Neural progenitor cell (in vitro differentiated cells): ENCODE measurements at regions not wholly inside any gene's neighbourhood (a gene's known extent, or its start where the extent isn't known, plus 50 kb on each side); places are given as distances from the start of the nearest gene placed in this dataset.

Experiments
- DNase-seq: peaks from one replicate; pipeline ENCODE4 v3.0.0-alpha.2; 2016; ENCODE audit warnings: low spot score
- H2AFZ ChIP-seq: fragments of 200-600 bp; sonication (generic); replicated peaks from 2 replicates; pipeline ENCODE4 v1.6.1; 2016; ENCODE audit warnings: antibody characterized with exemption
- H3F3A ChIP-seq: fragments of 200-600 bp; sonication (generic); 2 replicates; pipeline ENCODE4 v1.6.1; 2016; ENCODE audit warnings: antibody characterized with exemption, low read depth
- H3K27ac ChIP-seq: fragments of 200-600 bp; sonication (generic); 2 replicates; pipeline ENCODE4 v1.5.1; 2016; ENCODE audit warnings: mild to moderate bottlenecking
- H3K27me3 ChIP-seq: fragments of 200-600 bp; sonication (generic); 2 replicates; pipeline ENCODE4 v1.6.1; 2016; ENCODE audit warnings: mild to moderate bottlenecking, moderate library complexity
- H3K36me3 ChIP-seq: fragments of 200-600 bp; sonication (generic); 2 replicates; pipeline ENCODE4 v1.5.1; 2016
- H3K4me1 ChIP-seq: fragments of 200-600 bp; sonication (generic); 2 replicates; pipeline ENCODE4 v1.6.1; 2016; ENCODE audit warnings: mixed run types
- H3K4me2 ChIP-seq: fragments of 200-600 bp; sonication (generic); 2 replicates; pipeline ENCODE4 v1.6.1; 2016
- H3K4me3 ChIP-seq: fragments of 200-600 bp; sonication (generic); 2 replicates; pipeline ENCODE4 v1.5.1; 2016
- H3K79me2 ChIP-seq: fragments of 200-600 bp; sonication (generic); 2 replicates; pipeline ENCODE4 v1.6.1; 2016; ENCODE audit warnings: low read depth
- H3K9ac ChIP-seq: fragments of 200-600 bp; sonication (generic); 2 replicates; pipeline ENCODE4 v1.6.1; 2016
- H3K9me3 ChIP-seq: fragments of 200-600 bp; sonication (generic); 2 replicates; pipeline ENCODE4 v1.5.1; 2016; ENCODE audit warnings: low read depth
- H4K20me1 ChIP-seq: fragments of 200-600 bp; sonication (generic); 2 replicates; pipeline ENCODE4 v1.6.1; 2016; ENCODE audit warnings: low read depth
- H3K27ac Mint-ChIP-seq: 3 replicates; pipeline ENCODE4 v1.8.0; 2021; ENCODE audit warnings: mixed read lengths
- H3K27me3 Mint-ChIP-seq: 2 replicates; pipeline ENCODE4 v1.8.0; 2022; ENCODE audit warnings: low read depth, mild to moderate bottlenecking, inconsistent platforms, moderate library complexity, mixed read lengths; ENCODE audit not compliant: insufficient read depth
- H3K36me3 Mint-ChIP-seq: 3 replicates; pipeline ENCODE4 v1.8.0; 2021; ENCODE audit warnings: mixed read lengths
- H3K4me1 Mint-ChIP-seq: 3 replicates; pipeline ENCODE4 v1.8.0; 2021; ENCODE audit warnings: mixed read lengths
- H3K4me3 Mint-ChIP-seq: 3 replicates; pipeline ENCODE4 v1.8.0; 2021; ENCODE audit warnings: mild to moderate bottlenecking, moderate library complexity, mixed read lengths
- H3K9me3 Mint-ChIP-seq: 3 replicates; pipeline ENCODE4 v1.8.0; 2020; ENCODE audit warnings: mixed read lengths
- EZH2 ChIP-seq: fragments of 200-600 bp; sonication (generic); IDR thresholded peaks from 2 replicates; pipeline ENCODE4 v1.6.1; 2017; ENCODE audit warnings: antibody characterized with exemption, mild to moderate bottlenecking, moderate library complexity
- EZH2phosphoT487 ChIP-seq: fragments of 200-600 bp; sonication (generic); IDR thresholded peaks from 2 replicates; pipeline ENCODE4 v1.6.1; 2017; ENCODE audit warnings: antibody characterized with exemption
- TF ChIP-seq, protein P1 (sequence below): fragments of 200-600 bp; sonication (generic); IDR thresholded peaks from 2 replicates; pipeline ENCODE4 v1.5.1; 2017; ENCODE audit warnings: antibody characterized with exemption, mild to moderate bottlenecking

DNA sequence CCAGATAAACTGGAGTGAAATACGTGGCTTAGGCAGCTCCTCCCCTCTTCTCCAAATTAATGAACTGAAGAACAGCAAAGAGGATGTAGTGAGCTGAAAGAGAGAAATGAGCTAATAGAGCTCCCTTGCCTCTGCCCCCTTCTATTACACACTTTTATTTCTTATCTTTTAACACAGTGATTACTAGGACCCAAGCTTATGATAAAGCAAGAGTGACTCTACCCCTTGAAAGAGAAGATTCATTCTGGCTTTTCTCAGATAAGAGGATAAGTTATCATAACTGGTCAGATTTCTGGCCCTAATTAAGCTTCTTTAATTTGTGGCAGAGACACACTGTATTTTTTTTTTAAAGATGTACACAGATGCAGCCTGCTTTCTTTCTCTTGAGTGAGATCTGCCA, 102.2 kb downstream of the MSTN start:
- peak overlapping the region; percentile 24 for H2AFZ ChIP-seq

DNA sequence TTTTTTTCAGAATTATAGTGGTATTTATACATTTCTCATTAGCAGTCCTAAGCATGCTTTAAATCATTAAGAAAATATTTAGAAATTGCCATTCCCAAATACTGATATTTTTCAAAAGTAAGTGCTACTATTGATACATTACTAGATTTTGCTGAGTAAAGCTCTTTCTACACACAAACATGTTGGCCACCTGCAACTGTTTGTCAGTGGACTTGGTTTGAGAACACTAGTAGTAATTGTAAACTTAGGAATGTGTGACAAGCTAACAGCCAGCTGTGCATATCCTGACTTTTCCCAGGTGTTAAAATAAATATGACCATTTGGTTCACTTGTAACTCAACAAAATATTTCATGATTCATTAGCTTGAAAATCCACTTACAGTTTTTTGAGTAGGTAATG, 103.1 kb downstream of the MSTN start:
- no peak overlapping the region for H3K4me3 ChIP-seq
- H3K79me2 ChIP-seq: no peaks in the 10 kb centered on the region
- H3K36me3 Mint-ChIP-seq: no peaks in the 10 kb centered on the region

More for the DNA sequence above, 102.2 kb downstream of the MSTN start:
- no peak for DNase-seq
- Histone ChIP-seq H3K4me2 (no peak overlapping the region), H3K4me1 (peaks cover 4% of the 10 kb centered on the region), H3K4me3 (no peak overlapping the region), H3K36me3 (no peaks in the 10 kb centered on the region), H3F3A (no peaks in the 10 kb centered on the region), H3K27me3 (no peaks in the 10 kb centered on the region), H3K79me2 (no peaks in the 10 kb centered on the region), H3K9me3 (no peaks in the 10 kb centered on the region), H4K20me1 (no peaks in the 10 kb centered on the region), H3K9ac (no peak overlapping the region), H3K27ac (no peak overlapping the region)
- H3K4me3 Mint-ChIP-seq: no peak overlapping the region
- H3K36me3 Mint-ChIP-seq: no peaks in the 10 kb centered on the region
- no peaks in the 10 kb centered on the region for H3K4me1 Mint-ChIP-seq
- H3K27ac Mint-ChIP-seq: no peak overlapping the region
- no peak for TF ChIP-seq EZH2
- TF ChIP-seq, protein P1, sequence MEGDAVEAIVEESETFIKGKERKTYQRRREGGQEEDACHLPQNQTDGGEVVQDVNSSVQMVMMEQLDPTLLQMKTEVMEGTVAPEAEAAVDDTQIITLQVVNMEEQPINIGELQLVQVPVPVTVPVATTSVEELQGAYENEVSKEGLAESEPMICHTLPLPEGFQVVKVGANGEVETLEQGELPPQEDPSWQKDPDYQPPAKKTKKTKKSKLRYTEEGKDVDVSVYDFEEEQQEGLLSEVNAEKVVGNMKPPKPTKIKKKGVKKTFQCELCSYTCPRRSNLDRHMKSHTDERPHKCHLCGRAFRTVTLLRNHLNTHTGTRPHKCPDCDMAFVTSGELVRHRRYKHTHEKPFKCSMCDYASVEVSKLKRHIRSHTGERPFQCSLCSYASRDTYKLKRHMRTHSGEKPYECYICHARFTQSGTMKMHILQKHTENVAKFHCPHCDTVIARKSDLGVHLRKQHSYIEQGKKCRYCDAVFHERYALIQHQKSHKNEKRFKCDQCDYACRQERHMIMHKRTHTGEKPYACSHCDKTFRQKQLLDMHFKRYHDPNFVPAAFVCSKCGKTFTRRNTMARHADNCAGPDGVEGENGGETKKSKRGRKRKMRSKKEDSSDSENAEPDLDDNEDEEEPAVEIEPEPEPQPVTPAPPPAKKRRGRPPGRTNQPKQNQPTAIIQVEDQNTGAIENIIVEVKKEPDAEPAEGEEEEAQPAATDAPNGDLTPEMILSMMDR: no peak
- no peak for TF ChIP-seq EZH2phosphoT487
- H3K9me3 Mint-ChIP-seq: no peaks in the 10 kb centered on the region
- no peaks in the 10 kb centered on the region for H3K27me3 Mint-ChIP-seq

DNA sequence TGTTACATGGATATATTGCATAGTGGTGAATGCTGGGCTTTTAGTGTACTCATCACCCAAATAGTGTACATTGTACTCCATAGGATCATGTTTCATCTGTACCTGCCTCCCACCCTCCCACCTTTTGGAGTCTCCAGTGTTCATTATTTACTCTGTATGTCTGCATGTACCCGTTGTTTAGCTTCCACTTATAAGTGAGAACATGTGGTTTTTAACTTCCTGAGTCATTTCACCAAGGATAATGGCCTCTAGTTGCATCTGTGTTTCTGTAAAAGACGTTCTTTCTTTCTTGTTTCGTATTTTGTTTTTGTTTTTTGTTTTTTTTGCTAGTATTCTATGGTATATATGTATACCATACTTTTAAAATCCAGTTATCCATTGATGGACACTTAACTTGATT, 107.5 kb downstream of the MSTN start:
- H3K27me3 ChIP-seq: no peaks in the 10 kb centered on the region
- Mint-ChIP-seq H3K27ac (no peak overlapping the region), H3K36me3 (no peaks in the 10 kb centered on the region), H3K4me3 (no peak overlapping the region), H3K4me1 (no peaks in the 10 kb centered on the region), H3K9me3 (no peaks in the 10 kb centered on the region), H3K27me3 (peaks cover 3% of the 10 kb centered on the region)
- no peaks in the 10 kb centered on the region for H3F3A ChIP-seq
- no peak overlapping the region for H3K4me2 ChIP-seq
- H3K27ac ChIP-seq: no peak overlapping the region
- no peak overlapping the region for H3K4me3 ChIP-seq
- no peaks in the 10 kb centered on the region for H4K20me1 ChIP-seq
- no peaks in the 10 kb centered on the region for H3K9me3 ChIP-seq
- no peaks in the 10 kb centered on the region for H3K79me2 ChIP-seq
- H3K4me1 ChIP-seq: no peaks in the 10 kb centered on the region
- no peaks in the 10 kb centered on the region for H3K36me3 ChIP-seq
- TF ChIP-seq, protein P1: no peak
- no peak for TF ChIP-seq EZH2
- TF ChIP-seq EZH2phosphoT487: no peak
- no peak for DNase-seq
- H3K9ac ChIP-seq: no peak overlapping the region
- H2AFZ ChIP-seq: no peak overlapping the region

More for the DNA sequence above, 103.1 kb downstream of the MSTN start:
- Histone ChIP-seq H2AFZ (no peak overlapping the region), H3F3A (no peaks in the 10 kb centered on the region), H4K20me1 (no peaks in the 10 kb centered on the region), H3K9ac (no peak overlapping the region), H3K4me2 (no peak overlapping the region), H3K4me1 (peaks cover 4% of the 10 kb centered on the region), H3K36me3 (no peaks in the 10 kb centered on the region), H3K9me3 (no peaks in the 10 kb centered on the region), H3K27me3 (no peaks in the 10 kb centered on the region), H3K27ac (no peak overlapping the region)
- no peaks in the 10 kb centered on the region for H3K27me3 Mint-ChIP-seq
- H3K9me3 Mint-ChIP-seq: no peaks in the 10 kb centered on the region
- H3K4me1 Mint-ChIP-seq: no peaks in the 10 kb centered on the region
- no peak for DNase-seq
- H3K27ac Mint-ChIP-seq: no peak overlapping the region
- no peak for TF ChIP-seq EZH2phosphoT487
- TF ChIP-seq, protein P1: no peak
- no peak for TF ChIP-seq EZH2
- H3K4me3 Mint-ChIP-seq: no peak overlapping the region
